ENCODE measurements at regions not wholly inside any gene's neighbourhood (a gene's known extent, or its start where the extent isn't known, plus 50 kb on each side); places are given as distances from the start of the nearest gene placed in this dataset.
"Not testable (repeated sequence)": the region's sequence is repeated elsewhere in the genome, so short reads cannot be mapped to it uniquely, and the experiment has no call there.

DNA sequence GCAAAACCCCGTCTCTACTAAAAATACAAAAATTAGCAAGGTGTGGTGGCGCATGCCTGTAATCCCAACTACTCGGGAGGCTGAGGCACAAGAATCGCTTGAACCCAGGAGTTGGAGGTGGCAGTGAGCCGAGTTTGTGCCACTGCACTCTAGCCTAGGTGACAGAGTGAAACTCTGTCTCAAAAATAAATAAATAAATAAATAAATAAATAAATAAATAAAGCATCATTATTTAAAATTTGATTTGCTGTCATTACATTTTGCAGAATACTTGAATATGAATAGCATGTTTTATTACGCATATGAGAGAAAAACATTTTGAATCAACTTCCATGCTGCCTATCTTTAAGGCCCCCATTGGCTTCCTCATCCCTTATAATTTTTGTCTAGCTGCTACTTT lies 53.4 kb upstream of the MED14 start:
- H3K14ac ChIP-seq (ENCODE audit: insufficient read length); H3K4ac ChIP-seq (replicated peaks; ENCODE audit: insufficient read length, low read depth, low read length); H2BK120ac ChIP-seq (replicated peaks; ENCODE audit: low read depth, low read length); H2BK20ac ChIP-seq (ENCODE audit: low read length); H2BK12ac ChIP-seq (ENCODE audit: low read depth, low read length); H3K27me3 ChIP-seq (replicated peaks in 1 of 4; ENCODE audit: control insufficient read depth in 3 of 4, extremely low read depth in 1 of 4, insufficient read depth in 3 of 4, low read length in 3 of 4); H3K18ac ChIP-seq (ENCODE audit: extremely low read depth, low read length); H3K79me1 ChIP-seq (ENCODE audit: low read depth, low read length); H3K4me1 ChIP-seq (replicated peaks in 1 of 4; ENCODE audit: control insufficient read depth in 3 of 4, insufficient read depth in 4 of 4, low read length in 3 of 4); DNase-seq (ENCODE audit: low read depth in 1 of 2, low spot score in 2 of 2); FAIRE-seq; CTCF ChIA-PET (ENCODE audit: partially characterized antibody); H3K4me3 ChIP-seq (ENCODE audit: extremely low read depth in 1 of 4, insufficient read depth in 2 of 4, low read depth in 3 of 4, low read length in 4 of 4); H3K23me2 ChIP-seq (ENCODE audit: low read depth, low read length); H2BK5ac ChIP-seq (ENCODE audit: low read depth, low read length); POLR2A ChIA-PET (ENCODE audit: partially characterized antibody); H4K8ac ChIP-seq (ENCODE audit: extremely low read depth, insufficient read depth, low read length); H4K91ac ChIP-seq (replicated peaks; ENCODE audit: insufficient read length, low read length); H3K9me3 ChIP-seq (ENCODE audit: insufficient read depth in 2 of 2, low read depth in 1 of 2, low read length in 1 of 2); H3K27ac ChIP-seq (ENCODE audit: low read depth, low read length); H3K9ac ChIP-seq (replicated peaks in 1 of 4; ENCODE audit: extremely low read depth in 1 of 4, low read depth in 3 of 4, low read length in 3 of 4); H3K23ac ChIP-seq (ENCODE audit: insufficient read length); H4K5ac ChIP-seq (ENCODE audit: insufficient read length, low read depth, low read length); H4K20me1 ChIP-seq (replicated peaks in 1 of 2; ENCODE audit: control insufficient read depth in 1 of 2, insufficient read depth in 2 of 2, low read length in 2 of 2); H2AK5ac ChIP-seq (ENCODE audit: low read depth, low read length); H3K4me2 ChIP-seq (ENCODE audit: insufficient read depth in 1 of 2, low read depth in 2 of 2, low read length in 2 of 2); H2AFZ ChIP-seq (ENCODE audit: low read length); H3K79me2 ChIP-seq (ENCODE audit: control insufficient read depth in 1 of 2, insufficient read depth in 2 of 2, low read length in 2 of 2); H3K56ac ChIP-seq (replicated peaks; ENCODE audit: insufficient read length, low read depth, low read length); H2BK15ac ChIP-seq (ENCODE audit: low read length); H3K36me3 ChIP-seq (ENCODE audit: control insufficient read depth in 2 of 4, insufficient read depth in 4 of 4, low read length in 3 of 4): not testable (repeated sequence)
- WGBS, 2 experiments (ENCODE audit: extremely low coverage in 1 of 2, insufficient coverage in 1 of 2, insufficient read length in 1 of 2, insufficient replicate concordance in 2 of 2, low coverage in 1 of 2, low lambda C conversion rate in 2 of 2, missing lambda C conversion rate in 1 of 2): 82% methylated on average over 6 of the region's 6 CpGs; no CpG with 5 or more reads in 1 of the 2 experiments

Measured in H1 (cell line).